ENCODE measurements at regions not wholly inside any gene's neighbourhood (a gene's known extent, or its start where the extent isn't known, plus 50 kb on each side); places are given as distances from the start of the nearest gene placed in this dataset.
"Not testable (repeated sequence)": the region's sequence is repeated elsewhere in the genome, so short reads cannot be mapped to it uniquely, and the experiment has no call there.

- DNase-seq, result no peak
Measured at GRCh38 chr6:132139611-132140010, 188.4 kb upstream of the CCN2 start.

- DNase-seq, result no peak
Measured at GRCh38 chr6:132136981-132137380, 185.8 kb upstream of the CCN2 start.

GRCh38 chr6:132135409-132135808, 184.2 kb upstream of the CCN2 start:
- DNase-seq, result no peak

- DNase-seq, result no peak
Measured at GRCh38 chr6:132133736-132134445, 182.7 kb upstream of the CCN2 start.

GRCh38 chr6:132132924-132133639, 181.9 kb upstream of the CCN2 start:
- no peak for DNase-seq

- DNase-seq, result no peak
Measured at GRCh38 chr6:132132422-132132821, 181.2 kb upstream of the CCN2 start.

GRCh38 chr6:132131758-132132157, 180.6 kb upstream of the CCN2 start:
- peak; percentile 94 for DNase-seq

- DNase-seq, result no peak
Measured at GRCh38 chr6:132131351-132131750, 180.2 kb upstream of the CCN2 start.

GRCh38 chr6:132130626-132131298, 179.6 kb upstream of the CCN2 start:
- no peak for DNase-seq

GRCh38 chr6:132128424-132128823, 177.3 kb upstream of the CCN2 start:
- DNase-seq, result no peak

GRCh38 chr6:132126150-132126549, 175.0 kb upstream of the CCN2 start:
- no peak for DNase-seq

GRCh38 chr6:132122871-132123270, 171.7 kb upstream of the CCN2 start:
- no peak for DNase-seq

- DNase-seq, result no peak
Measured at GRCh38 chr6:132122176-132122575, 171.0 kb upstream of the CCN2 start.

GRCh38 chr6:132118144-132118543, 167.0 kb upstream of the CCN2 start:
- DNase-seq, result no peak

GRCh38 chr6:132115714-132116366, 164.7 kb upstream of the CCN2 start:
- no peak for DNase-seq

GRCh38 chr6:132114201-132114825, 163.1 kb upstream of the CCN2 start:
- DNase-seq, result no peak

- not testable (repeated sequence) for DNase-seq
Measured at GRCh38 chr6:132109752-132110151, 158.6 kb upstream of the CCN2 start.

GRCh38 chr6:132107896-132108295, 156.7 kb upstream of the CCN2 start:
- no peak for DNase-seq

GRCh38 chr6:132101535-132101934, 150.4 kb upstream of the CCN2 start:
- DNase-seq, result no peak

GRCh38 chr6:132100388-132100990, 149.3 kb upstream of the CCN2 start:
- no peak for DNase-seq

GRCh38 chr6:132096996-132097395, 145.8 kb upstream of the CCN2 start:
- no peak for DNase-seq

- no peak for DNase-seq
Measured at GRCh38 chr6:132096245-132096644, 145.1 kb upstream of the CCN2 start.

GRCh38 chr6:132089173-132089572, 138.0 kb upstream of the CCN2 start:
- no peak for DNase-seq
